ENCODE measurements at regions not wholly inside any gene's neighbourhood (a gene's known extent, or its start where the extent isn't known, plus 50 kb on each side); places are given as distances from the start of the nearest gene placed in this dataset.

DNA sequence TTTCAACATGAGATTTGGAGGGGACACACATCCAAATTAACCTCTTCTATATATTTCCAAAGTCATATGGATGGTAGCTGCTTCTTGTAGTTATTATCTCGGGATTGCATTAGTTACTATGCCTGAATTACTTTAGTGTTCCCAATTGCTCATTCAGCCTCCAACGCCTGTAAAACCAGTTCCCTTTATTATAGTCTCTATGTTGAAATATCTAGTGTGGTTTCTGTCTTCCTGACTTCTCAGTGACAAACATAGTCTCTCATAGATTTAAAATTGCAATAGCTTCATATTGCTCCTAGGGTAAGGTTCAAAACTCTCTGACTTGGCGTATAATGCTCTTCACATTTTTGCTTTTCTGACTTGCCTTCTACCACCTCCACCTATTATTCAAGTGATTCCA is 366.4 kb downstream of the CASP12 start:
- no peak for DNase-seq
- no peak overlapping the region for H3K4me3 ChIP-seq (ENCODE audit: low read depth, low read length)
- H3K27ac ChIP-seq: no peak overlapping the region
- in situ Hi-C loops (cut with HindIII; ENCODE audit: low pct_ligation_motif_present, low sequenced_read_pairs): no loop called here
- no peaks in the 10 kb centered on the region for H3K36me3 ChIP-seq (replicated peaks)
- H3K27me3 ChIP-seq (replicated peaks): no peaks in the 10 kb centered on the region
- TF ChIP-seq, protein P1, sequence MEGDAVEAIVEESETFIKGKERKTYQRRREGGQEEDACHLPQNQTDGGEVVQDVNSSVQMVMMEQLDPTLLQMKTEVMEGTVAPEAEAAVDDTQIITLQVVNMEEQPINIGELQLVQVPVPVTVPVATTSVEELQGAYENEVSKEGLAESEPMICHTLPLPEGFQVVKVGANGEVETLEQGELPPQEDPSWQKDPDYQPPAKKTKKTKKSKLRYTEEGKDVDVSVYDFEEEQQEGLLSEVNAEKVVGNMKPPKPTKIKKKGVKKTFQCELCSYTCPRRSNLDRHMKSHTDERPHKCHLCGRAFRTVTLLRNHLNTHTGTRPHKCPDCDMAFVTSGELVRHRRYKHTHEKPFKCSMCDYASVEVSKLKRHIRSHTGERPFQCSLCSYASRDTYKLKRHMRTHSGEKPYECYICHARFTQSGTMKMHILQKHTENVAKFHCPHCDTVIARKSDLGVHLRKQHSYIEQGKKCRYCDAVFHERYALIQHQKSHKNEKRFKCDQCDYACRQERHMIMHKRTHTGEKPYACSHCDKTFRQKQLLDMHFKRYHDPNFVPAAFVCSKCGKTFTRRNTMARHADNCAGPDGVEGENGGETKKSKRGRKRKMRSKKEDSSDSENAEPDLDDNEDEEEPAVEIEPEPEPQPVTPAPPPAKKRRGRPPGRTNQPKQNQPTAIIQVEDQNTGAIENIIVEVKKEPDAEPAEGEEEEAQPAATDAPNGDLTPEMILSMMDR (IDR thresholded peaks at IDR 0.05; ENCODE audit: low read depth, low read length, missing control alignments): no peak

DNA sequence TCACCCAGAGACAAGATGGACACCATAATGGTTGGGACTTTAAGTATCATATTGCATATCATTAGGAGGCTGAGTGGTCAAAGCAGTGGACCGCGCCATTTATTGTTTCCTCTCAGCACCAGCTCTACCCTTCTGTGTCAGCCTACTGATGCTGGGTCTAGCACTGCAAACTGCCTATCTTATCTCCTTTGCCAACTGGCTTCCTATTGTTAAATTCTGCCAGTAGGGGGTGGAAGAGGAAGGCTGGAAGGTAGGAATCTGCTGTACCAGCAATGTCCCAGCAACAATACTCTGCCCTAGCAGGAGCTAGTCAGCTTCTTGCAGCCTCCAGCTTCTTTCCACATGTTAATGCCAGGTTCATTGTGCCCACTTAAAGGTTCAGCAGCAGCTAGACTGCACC is 367.1 kb upstream of the PDGFD start:
- in situ Hi-C loops (cut with HindIII; ENCODE audit: low pct_ligation_motif_present, low sequenced_read_pairs): no loop called here
- TF ChIP-seq, protein P1 (IDR thresholded peaks at IDR 0.05; ENCODE audit: low read depth, low read length, missing control alignments): peak; percentile 42
- H3K4me3 ChIP-seq (ENCODE audit: low read depth, low read length): no peak overlapping the region
- no peak for DNase-seq
- no peaks in the 10 kb centered on the region for H3K27me3 ChIP-seq (replicated peaks)
- H3K27ac ChIP-seq: no peak overlapping the region
- no peaks in the 10 kb centered on the region for H3K36me3 ChIP-seq (replicated peaks)

DNA sequence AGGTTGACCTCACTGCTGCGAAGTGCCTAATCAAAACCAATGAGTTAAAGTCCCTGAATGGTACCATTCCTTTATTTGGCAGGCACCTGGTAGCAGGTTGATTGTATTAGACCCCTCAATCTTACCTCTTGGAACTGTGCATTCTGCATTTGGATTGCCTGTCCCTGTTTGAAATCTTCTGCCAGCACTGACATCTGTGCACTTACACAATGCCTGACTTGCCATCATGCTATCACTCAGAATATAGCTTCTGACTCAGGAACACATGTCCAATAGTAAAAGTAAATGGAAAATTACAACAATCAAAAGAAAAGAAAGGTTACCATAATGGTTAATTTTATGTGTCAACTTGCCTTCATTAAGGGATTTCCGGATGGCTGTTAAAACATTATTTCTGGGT is 366.0 kb upstream of the PDGFD start:
- DNase-seq: no peak
- Histone ChIP-seq H3K27me3 (replicated peaks) (no peaks in the 10 kb centered on the region), H3K27ac (no peak overlapping the region), H3K4me3 (ENCODE audit: low read depth, low read length) (no peak overlapping the region), H3K36me3 (replicated peaks) (no peaks in the 10 kb centered on the region)
- in situ Hi-C loops (cut with HindIII; ENCODE audit: low pct_ligation_motif_present, low sequenced_read_pairs): no loop called here
- TF ChIP-seq, protein P1 (IDR thresholded peaks at IDR 0.05; ENCODE audit: low read depth, low read length, missing control alignments): no peak

GRCh38 chr11:104529213-104529612 is 365.3 kb upstream of the PDGFD start:
- H3K36me3 ChIP-seq (replicated peaks): no peaks in the 10 kb centered on the region
- H3K27me3 ChIP-seq (replicated peaks): no peaks in the 10 kb centered on the region
- no peak overlapping the region for H3K27ac ChIP-seq
- TF ChIP-seq, protein P1 (IDR thresholded peaks at IDR 0.05; ENCODE audit: low read depth, low read length, missing control alignments): no peak
- no peak for DNase-seq
- in situ Hi-C loops (cut with HindIII; ENCODE audit: low pct_ligation_motif_present, low sequenced_read_pairs): no loop called here
- no peak overlapping the region for H3K4me3 ChIP-seq (ENCODE audit: low read depth, low read length)

GRCh38 chr11:104526006-104526405 is 362.1 kb upstream of the PDGFD start:
- Histone ChIP-seq H3K4me3 (ENCODE audit: low read depth, low read length) (no peak overlapping the region), H3K27me3 (replicated peaks) (no peaks in the 10 kb centered on the region), H3K27ac (no peak overlapping the region), H3K36me3 (replicated peaks) (no peaks in the 10 kb centered on the region)
- in situ Hi-C loops (cut with HindIII; ENCODE audit: low pct_ligation_motif_present, low sequenced_read_pairs): no loop called here
- TF ChIP-seq, protein P1 (IDR thresholded peaks at IDR 0.05; ENCODE audit: low read depth, low read length, missing control alignments): no peak
- DNase-seq: no peak

- no peak overlapping the region for H3K27ac ChIP-seq
- DNase-seq: no peak
- H3K27me3 ChIP-seq (replicated peaks): no peaks in the 10 kb centered on the region
- H3K4me3 ChIP-seq (ENCODE audit: low read depth, low read length): no peak overlapping the region
- in situ Hi-C loops (cut with HindIII; ENCODE audit: low pct_ligation_motif_present, low sequenced_read_pairs): no loop called here
- no peaks in the 10 kb centered on the region for H3K36me3 ChIP-seq (replicated peaks)
- TF ChIP-seq, protein P1 (IDR thresholded peaks at IDR 0.05; ENCODE audit: low read depth, low read length, missing control alignments): no peak
These were observed 361.5 kb upstream of the PDGFD start for GRCh38 chr11:104525416-104525815.
